Gastroesophageal sphincter (tissue), 3 donors: ENCODE measurements at regions not wholly inside any gene's neighbourhood (a gene's known extent, or its start where the extent isn't known, plus 50 kb on each side); places are given as distances from the start of the nearest gene placed in this dataset.

Experiments used
- EP300 ChIP-seq: sonication (generic); formaldehyde crosslinking; IDR thresholded peaks from one replicate; pipeline ENCODE4 v1.6.1; 2017; ENCODE audit warnings: antibody characterized with exemption, mild to moderate bottlenecking
- POLR2A ChIP-seq, 2 donors: fragments of 450-650 bp; IDR thresholded peaks; one replicate each; pipeline ENCODE4 v1.6.1; 2017; ENCODE audit warnings: antibody characterized with exemption in 2 of 2, mild to moderate bottlenecking in 2 of 2, moderate library complexity in 1 of 2
- POLR2AphosphoS5 ChIP-seq: sonication (generic); formaldehyde crosslinking; IDR thresholded peaks from one replicate; pipeline ENCODE4 v1.6.1; 2017; ENCODE audit warnings: antibody characterized with exemption
- TF ChIP-seq, protein P1 (sequence below), 4 experiments: fragments of 200-600 bp in 2 of 4; fragments of 450-650 bp in 2 of 4; sonication (generic) in 1 of 4; IDR thresholded peaks; one replicate each; pipeline ENCODE4 v1.5.1; 2017 to 2019; ENCODE audit warnings: antibody characterized with exemption in 4 of 4, mild to moderate bottlenecking in 2 of 4, moderate library complexity in 2 of 4

DNA sequence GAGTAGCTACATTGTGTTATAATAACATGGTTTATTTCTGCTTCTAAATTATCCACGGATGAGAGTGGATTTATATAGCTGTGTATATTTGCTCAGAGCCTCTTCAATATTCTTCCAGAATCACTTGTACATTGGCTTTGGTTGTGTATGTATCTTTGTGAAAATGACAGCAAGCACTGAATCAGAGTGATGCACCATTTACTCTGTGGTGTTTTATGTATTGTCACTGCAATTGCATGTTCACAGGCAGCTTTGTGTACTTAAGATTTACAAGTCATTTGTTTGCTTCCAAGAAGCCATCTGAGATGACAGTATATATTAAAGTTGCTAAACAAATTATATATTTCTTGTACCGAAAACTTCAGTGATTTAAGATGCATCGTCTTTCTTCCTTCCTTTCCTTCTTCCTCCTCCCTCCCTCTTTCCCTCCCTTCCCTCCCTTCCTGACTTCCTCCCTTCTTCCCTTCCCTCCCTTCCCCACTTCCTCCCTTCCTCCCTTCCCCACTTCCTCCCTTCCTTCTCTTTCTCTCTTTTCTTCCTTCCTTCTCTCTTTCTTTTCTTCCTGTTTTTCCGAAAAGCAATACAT, 362.3 kb upstream of the GOLIM4 start:
- TF ChIP-seq, protein P1, sequence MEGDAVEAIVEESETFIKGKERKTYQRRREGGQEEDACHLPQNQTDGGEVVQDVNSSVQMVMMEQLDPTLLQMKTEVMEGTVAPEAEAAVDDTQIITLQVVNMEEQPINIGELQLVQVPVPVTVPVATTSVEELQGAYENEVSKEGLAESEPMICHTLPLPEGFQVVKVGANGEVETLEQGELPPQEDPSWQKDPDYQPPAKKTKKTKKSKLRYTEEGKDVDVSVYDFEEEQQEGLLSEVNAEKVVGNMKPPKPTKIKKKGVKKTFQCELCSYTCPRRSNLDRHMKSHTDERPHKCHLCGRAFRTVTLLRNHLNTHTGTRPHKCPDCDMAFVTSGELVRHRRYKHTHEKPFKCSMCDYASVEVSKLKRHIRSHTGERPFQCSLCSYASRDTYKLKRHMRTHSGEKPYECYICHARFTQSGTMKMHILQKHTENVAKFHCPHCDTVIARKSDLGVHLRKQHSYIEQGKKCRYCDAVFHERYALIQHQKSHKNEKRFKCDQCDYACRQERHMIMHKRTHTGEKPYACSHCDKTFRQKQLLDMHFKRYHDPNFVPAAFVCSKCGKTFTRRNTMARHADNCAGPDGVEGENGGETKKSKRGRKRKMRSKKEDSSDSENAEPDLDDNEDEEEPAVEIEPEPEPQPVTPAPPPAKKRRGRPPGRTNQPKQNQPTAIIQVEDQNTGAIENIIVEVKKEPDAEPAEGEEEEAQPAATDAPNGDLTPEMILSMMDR (IDR thresholded peaks at IDR 0.05), result no peak
- TF ChIP-seq POLR2AphosphoS5 (no peak), EP300 (no peak), POLR2A (IDR thresholded peaks at IDR 0.05) (no peak)
